ENCODE measurements at regions not wholly inside any gene's neighbourhood (a gene's known extent, or its start where the extent isn't known, plus 50 kb on each side); places are given as distances from the start of the nearest gene placed in this dataset.

DNA sequence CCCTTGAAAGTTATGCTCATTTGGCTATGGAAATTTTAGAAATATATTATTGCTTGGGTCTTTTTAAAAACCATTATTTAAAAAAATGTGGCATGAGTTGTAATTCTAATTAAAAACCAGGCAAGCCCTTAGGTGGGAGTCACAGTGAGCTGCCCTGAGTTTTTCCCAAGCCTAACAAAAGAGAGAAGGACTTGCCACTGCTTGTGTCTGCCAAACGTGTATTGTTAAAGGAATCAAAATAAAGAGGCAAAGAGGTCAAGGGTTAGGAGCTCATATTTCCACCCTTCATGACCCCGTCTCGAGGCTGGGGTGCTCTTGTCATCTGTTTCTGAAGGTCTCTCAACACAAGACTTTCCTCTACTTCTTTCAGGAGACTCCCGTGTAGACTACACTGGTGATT lies 321.1 kb downstream of the ZIC1 start:
- no peaks in the 10 kb centered on the region for H3K4me1 Mint-ChIP-seq (ENCODE audit: low read depth)
- no peak overlapping the region for H3K4me3 Mint-ChIP-seq
- no peaks in the 10 kb centered on the region for H3K36me3 Mint-ChIP-seq (ENCODE audit: insufficient read depth)
- ATAC-seq = no peak
- no peaks in the 10 kb centered on the region for H3K27me3 Mint-ChIP-seq (ENCODE audit: low read depth)
- no peaks in the 10 kb centered on the region for H3K9me3 Mint-ChIP-seq
- no peak for DNase-seq

DNA sequence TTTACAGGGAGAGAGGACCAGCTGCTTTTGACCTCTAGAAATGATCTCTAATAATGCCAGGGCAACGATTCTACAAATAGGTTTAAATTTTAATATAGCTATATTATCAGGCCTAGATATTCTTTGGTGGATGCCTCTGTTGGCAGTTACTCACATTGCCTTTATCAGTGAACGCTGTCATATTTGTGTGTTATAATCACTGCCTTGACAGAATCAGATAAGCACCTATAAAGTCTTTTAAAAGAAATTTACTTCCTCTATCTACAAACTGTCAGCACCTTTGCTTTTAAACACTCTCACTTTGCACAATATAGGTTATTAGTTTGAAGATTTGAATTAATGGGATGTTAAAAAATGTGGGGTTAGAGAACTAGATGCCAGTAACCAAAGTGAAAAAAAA lies 324.1 kb downstream of the ZIC1 start:
- no peak for DNase-seq
- Mint-ChIP-seq H3K27me3 (ENCODE audit: low read depth) (no peaks in the 10 kb centered on the region), H3K4me3 (no peak overlapping the region), H3K36me3 (ENCODE audit: insufficient read depth) (no peaks in the 10 kb centered on the region), H3K4me1 (ENCODE audit: low read depth) (no peaks in the 10 kb centered on the region), H3K9me3 (no peaks in the 10 kb centered on the region)
- ATAC-seq = no peak

- H3K9me3 Mint-ChIP-seq = no peaks in the 10 kb centered on the region
- no peak for ATAC-seq
- DNase-seq = no peak
Observed at GRCh38 chr3:147735616-147736015, 326.5 kb downstream of the ZIC1 start.

DNA sequence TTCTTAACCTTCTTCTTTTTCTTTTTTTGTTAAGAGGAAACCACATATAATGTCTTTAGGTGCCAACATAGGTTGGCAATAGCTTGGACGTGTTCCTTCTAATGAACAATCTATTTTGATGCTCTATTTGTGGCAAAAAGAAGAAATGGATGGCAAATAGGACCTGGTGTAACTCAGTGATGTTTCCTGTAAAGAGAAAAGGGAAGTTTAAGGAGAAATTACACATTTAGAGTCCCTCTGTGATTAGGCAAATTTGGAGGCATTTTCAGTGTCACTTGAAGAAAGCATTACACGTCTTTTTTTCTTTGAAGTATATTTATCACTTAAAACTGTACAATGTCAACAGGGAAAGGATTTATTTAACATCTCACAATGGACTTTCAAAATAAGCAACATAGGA lies 327.1 kb downstream of the ZIC1 start:
- no peaks in the 10 kb centered on the region for H3K36me3 Mint-ChIP-seq (ENCODE audit: insufficient read depth)
- H3K27me3 Mint-ChIP-seq (ENCODE audit: low read depth) = no peaks in the 10 kb centered on the region
- ATAC-seq (no peak), DNase-seq (no peak)
- no peak overlapping the region for H3K4me3 Mint-ChIP-seq
- no peaks in the 10 kb centered on the region for H3K9me3 Mint-ChIP-seq
- H3K4me1 Mint-ChIP-seq (ENCODE audit: low read depth) = no peaks in the 10 kb centered on the region

More at GRCh38 chr3:147735616-147736015, 326.5 kb downstream of the ZIC1 start:
- no peaks in the 10 kb centered on the region for H3K36me3 Mint-ChIP-seq (ENCODE audit: insufficient read depth)
- no peaks in the 10 kb centered on the region for H3K27me3 Mint-ChIP-seq (ENCODE audit: low read depth)
- H3K4me3 Mint-ChIP-seq = no peak overlapping the region
- no peaks in the 10 kb centered on the region for H3K4me1 Mint-ChIP-seq (ENCODE audit: low read depth)

- no peak for ATAC-seq
- H3K36me3 Mint-ChIP-seq (ENCODE audit: insufficient read depth) = no peaks in the 10 kb centered on the region
Observed at GRCh38 chr3:147737376-147737775, 328.2 kb downstream of the ZIC1 start.

GRCh38 chr3:147740928-147741327 lies 331.8 kb downstream of the ZIC1 start:
- no peaks in the 10 kb centered on the region for H3K27me3 Mint-ChIP-seq (ENCODE audit: low read depth)
- ATAC-seq (no peak), DNase-seq (no peak)
- H3K4me3 Mint-ChIP-seq = no peak overlapping the region
- no peaks in the 10 kb centered on the region for H3K36me3 Mint-ChIP-seq (ENCODE audit: insufficient read depth)
- no peaks in the 10 kb centered on the region for H3K4me1 Mint-ChIP-seq (ENCODE audit: low read depth)
- H3K9me3 Mint-ChIP-seq = peaks cover 8% of the 10 kb centered on the region

More at GRCh38 chr3:147737376-147737775, 328.2 kb downstream of the ZIC1 start:
- Mint-ChIP-seq H3K4me3 (no peak overlapping the region), H3K4me1 (ENCODE audit: low read depth) (no peaks in the 10 kb centered on the region), H3K27me3 (ENCODE audit: low read depth) (no peaks in the 10 kb centered on the region), H3K9me3 (peaks cover 4% of the 10 kb centered on the region)
- no peak for DNase-seq

- ATAC-seq = no peak
- no peak for DNase-seq
- H3K36me3 Mint-ChIP-seq (ENCODE audit: insufficient read depth) = no peaks in the 10 kb centered on the region
- H3K9me3 Mint-ChIP-seq = peaks cover 8% of the 10 kb centered on the region
- H3K27me3 Mint-ChIP-seq (ENCODE audit: low read depth) = no peaks in the 10 kb centered on the region
- no peak overlapping the region for H3K4me3 Mint-ChIP-seq
- H3K4me1 Mint-ChIP-seq (ENCODE audit: low read depth) = no peaks in the 10 kb centered on the region
Observed at GRCh38 chr3:147744967-147745366, 335.8 kb downstream of the ZIC1 start.

GRCh38 chr3:147755310-147755709 lies 346.1 kb downstream of the ZIC1 start:
- H3K9me3 Mint-ChIP-seq = no peaks in the 10 kb centered on the region
- no peaks in the 10 kb centered on the region for H3K27me3 Mint-ChIP-seq (ENCODE audit: low read depth)
- ATAC-seq (no peak), DNase-seq (no peak)
- H3K36me3 Mint-ChIP-seq (ENCODE audit: insufficient read depth) = no peaks in the 10 kb centered on the region
- H3K4me3 Mint-ChIP-seq = no peak overlapping the region
- H3K4me1 Mint-ChIP-seq (ENCODE audit: low read depth) = no peaks in the 10 kb centered on the region

DNA sequence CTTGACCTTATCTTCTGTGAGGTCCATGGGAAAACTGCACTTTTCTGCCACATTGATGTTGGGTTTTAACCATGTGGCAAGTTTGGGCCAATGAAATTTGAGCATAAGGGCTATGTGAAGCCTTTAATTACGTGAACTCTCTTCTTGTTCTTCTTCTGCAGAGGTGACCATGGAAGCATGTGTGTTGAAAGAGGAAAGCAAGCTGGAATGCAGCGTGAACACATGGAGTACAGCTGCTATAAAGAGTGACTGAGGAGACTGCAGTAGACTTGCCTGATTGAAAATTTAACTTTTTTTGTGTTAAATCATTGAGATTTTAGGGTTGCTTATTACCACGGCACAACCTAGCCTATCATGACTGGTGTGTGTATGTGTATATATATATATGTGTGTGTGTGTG lies 347.3 kb downstream of the ZIC1 start:
- ATAC-seq (no peak), DNase-seq (no peak)
- H3K9me3 Mint-ChIP-seq = no peaks in the 10 kb centered on the region
- no peaks in the 10 kb centered on the region for H3K27me3 Mint-ChIP-seq (ENCODE audit: low read depth)
- H3K4me3 Mint-ChIP-seq = no peak overlapping the region
- no peaks in the 10 kb centered on the region for H3K36me3 Mint-ChIP-seq (ENCODE audit: insufficient read depth)
- H3K4me1 Mint-ChIP-seq (ENCODE audit: low read depth) = no peaks in the 10 kb centered on the region

- no peak for DNase-seq
- H3K36me3 Mint-ChIP-seq (ENCODE audit: insufficient read depth) = no peaks in the 10 kb centered on the region
- no peaks in the 10 kb centered on the region for H3K4me1 Mint-ChIP-seq (ENCODE audit: low read depth)
- H3K9me3 Mint-ChIP-seq = no peaks in the 10 kb centered on the region
- no peak for ATAC-seq
- no peak overlapping the region for H3K4me3 Mint-ChIP-seq
- H3K27me3 Mint-ChIP-seq (ENCODE audit: low read depth) = no peaks in the 10 kb centered on the region
Observed at GRCh38 chr3:147757866-147758265, 348.7 kb downstream of the ZIC1 start.

GRCh38 chr3:147758771-147759170 lies 349.6 kb downstream of the ZIC1 start:
- no peak for ATAC-seq
- no peaks in the 10 kb centered on the region for H3K27me3 Mint-ChIP-seq (ENCODE audit: low read depth)
- H3K4me1 Mint-ChIP-seq (ENCODE audit: low read depth) = no peaks in the 10 kb centered on the region
- no peak for DNase-seq
- no peak overlapping the region for H3K4me3 Mint-ChIP-seq
- H3K9me3 Mint-ChIP-seq = peaks cover 2% of the 10 kb centered on the region
- H3K36me3 Mint-ChIP-seq (ENCODE audit: insufficient read depth) = no peaks in the 10 kb centered on the region

GRCh38 chr3:147760085-147760484 lies 350.9 kb downstream of the ZIC1 start:
- Mint-ChIP-seq H3K36me3 (ENCODE audit: insufficient read depth) (no peaks in the 10 kb centered on the region), H3K4me3 (no peak overlapping the region), H3K27me3 (ENCODE audit: low read depth) (no peaks in the 10 kb centered on the region), H3K4me1 (ENCODE audit: low read depth) (no peaks in the 10 kb centered on the region), H3K9me3 (peaks cover 2% of the 10 kb centered on the region)
- ATAC-seq (no peak), DNase-seq (no peak)

DNA sequence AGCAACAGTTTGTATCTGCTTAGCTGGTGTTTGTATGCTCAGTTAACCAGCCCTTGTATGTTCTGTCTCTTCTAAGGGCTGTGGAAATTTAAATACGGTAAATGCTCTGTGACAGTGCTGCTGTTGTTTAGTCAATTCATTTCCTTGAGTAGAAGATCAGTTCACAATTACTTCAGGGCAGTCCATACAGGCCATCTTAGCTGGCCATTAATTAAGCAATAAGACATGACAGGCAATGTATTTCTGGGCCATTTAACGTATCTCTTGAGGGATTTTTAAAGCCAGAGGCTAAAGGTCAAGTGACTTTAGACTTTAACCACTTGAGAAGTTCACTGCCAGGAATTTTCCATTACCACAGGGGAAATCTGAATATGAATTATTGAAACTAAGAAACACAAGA lies 351.8 kb downstream of the ZIC1 start:
- no peaks in the 10 kb centered on the region for H3K36me3 Mint-ChIP-seq (ENCODE audit: insufficient read depth)
- ATAC-seq = no peak
- no peak for DNase-seq
- H3K9me3 Mint-ChIP-seq = peaks cover 2% of the 10 kb centered on the region
- H3K27me3 Mint-ChIP-seq (ENCODE audit: low read depth) = no peaks in the 10 kb centered on the region
- no peak overlapping the region for H3K4me3 Mint-ChIP-seq
- no peaks in the 10 kb centered on the region for H3K4me1 Mint-ChIP-seq (ENCODE audit: low read depth)

GRCh38 chr3:147773116-147773630 lies 364.0 kb downstream of the ZIC1 start:
- ATAC-seq (no peak), DNase-seq (no peak)
- Mint-ChIP-seq H3K9me3 (peaks cover 8% of the 10 kb centered on the region), H3K27me3 (ENCODE audit: low read depth) (no peaks in the 10 kb centered on the region), H3K4me3 (no peak overlapping the region), H3K4me1 (ENCODE audit: low read depth) (no peaks in the 10 kb centered on the region), H3K36me3 (ENCODE audit: insufficient read depth) (no peaks in the 10 kb centered on the region)

GRCh38 chr3:147775411-147775810 lies 366.2 kb downstream of the ZIC1 start:
- Mint-ChIP-seq H3K4me1 (ENCODE audit: low read depth) (no peaks in the 10 kb centered on the region), H3K36me3 (ENCODE audit: insufficient read depth) (no peaks in the 10 kb centered on the region), H3K27me3 (ENCODE audit: low read depth) (no peaks in the 10 kb centered on the region), H3K4me3 (no peak overlapping the region), H3K9me3 (peaks cover 3% of the 10 kb centered on the region)
- ATAC-seq (no peak), DNase-seq (no peak)

All from activated T-cell treated with anti-CD3 and anti-CD28 coated beads, Interleukin-2, amount 50 U/mL, for 4 hours (primary cell).